HCT116 (cell line): ENCODE measurements at regions not wholly inside any gene's neighbourhood (a gene's known extent, or its start where the extent isn't known, plus 50 kb on each side); places are given as distances from the start of the nearest gene placed in this dataset.

Experiments used
- ATAC-seq: fragments of 200-7000 bp; cut with Tn5 transposase; 2 replicates; pipeline ENCODE4 v1.9.1; 2020; ENCODE audit warnings: mild to moderate bottlenecking, moderate library complexity
- BruUV-seq: library from RNA; stranded (reverse); fragments of 400-500 nt; replicated peaks from 2 replicates; lab custom pipeline; 2021; lab: Mats Ljungman, UMichigan
- CTCF ChIA-PET: fragments of 300-600 bp; sonication (Branson Sonifier 250); formaldehyde crosslinking; loops from one replicate; lab custom pipeline; 2021; ENCODE audit warnings: antibody characterized with exemption; lab: Charles Lee
- POLR2A ChIA-PET: fragments of 300-600, 350-600 bp; sonication (Branson Sonifier 250); formaldehyde crosslinking; loops from one replicate; lab custom pipeline; 2021; ENCODE audit warnings: antibody characterized with exemption; lab: Charles Lee
- RAD21 ChIA-PET, 2 experiments: fragments of 300-600 bp; sonication (Branson Sonifier 250); formaldehyde crosslinking; loops; one replicate each; lab custom pipeline; 2023; ENCODE audit warnings: low total read pairs in 2 of 2; ENCODE audit not compliant: uncharacterized antibody in 2 of 2, unreplicated experiment in 2 of 2, low non-redundant PET in 1 of 2; lab: Charles Lee
- DNase-seq: peaks from one replicate; pipeline ENCODE4 v3.0.0-alpha.2; 2010; ENCODE audit warnings: low read depth, low spot score
- H2AFZ ChIP-seq: fragments of 200-600 bp; shearing (Covaris generic), sonication (generic); 2 replicates; pipeline ENCODE4 v1.6.1; 2017; ENCODE audit warnings: low read depth, mixed run types, mixed read lengths, antibody characterized with exemption, low read length; ENCODE audit not compliant: poor library complexity, severe bottlenecking
- H3K27ac ChIP-seq: 2 replicates; pipeline ENCODE4 v1.5.1; 2012; ENCODE audit warnings: low read depth, low read length
- H3K27me3 ChIP-seq: fragments of 200-600 bp; sonication (generic); 2 replicates; pipeline ENCODE4 v1.6.1; 2016; ENCODE audit warnings: mixed run types, low read length, mixed read lengths; ENCODE audit not compliant: insufficient read depth
- H3K36me3 ChIP-seq, 2 experiments: fragments of 200-500 bp in 1 of 2; fragments of 200-600 bp in 1 of 2; sonication (Bioruptor generic) in 1 of 2; sonication (generic) in 1 of 2; 2 replicates each; pipeline versions ENCODE4 v1.5.1 to v1.6.1; 2014 to 2016; ENCODE audit warnings: low read length in 2 of 2, inconsistent platforms in 1 of 2, mixed read lengths in 1 of 2, mixed run types in 1 of 2; ENCODE audit not compliant: insufficient read depth in 2 of 2, control insufficient read depth in 1 of 2
- H3K4me1 ChIP-seq, 2 experiments: fragments of 200-600 bp in 1 of 2; sonication (generic) in 1 of 2; 2 replicates each; pipeline versions ENCODE4 v1.5.1 to v1.6.1; 2012 to 2017; ENCODE audit warnings: low read length in 2 of 2, inconsistent platforms in 1 of 2, mild to moderate bottlenecking in 1 of 2, mixed read lengths in 1 of 2, mixed run types in 1 of 2, moderate library complexity in 1 of 2; ENCODE audit not compliant: insufficient read depth in 2 of 2, control insufficient read depth in 1 of 2
- H3K4me2 ChIP-seq: fragments of 200-600 bp; sonication (generic); 2 replicates; pipeline ENCODE4 v1.6.1; 2017; ENCODE audit warnings: mixed run types, low read length, mixed read lengths
- H3K4me3 ChIP-seq, 2 experiments: fragments of 200-600 bp in 1 of 2; sonication (generic) in 1 of 2; replicated peaks in 1 of 2; 2 replicates each; pipeline ENCODE4 v1.5.1; 2011 to 2016; ENCODE audit warnings: low read length in 2 of 2, control low read depth in 1 of 2, low read depth in 1 of 2, mild to moderate bottlenecking in 1 of 2, mixed read lengths in 1 of 2, mixed run types in 1 of 2
- H3K79me2 ChIP-seq: fragments of 200-600 bp; sonication (generic); 2 replicates; pipeline ENCODE4 v1.6.1; 2017; ENCODE audit warnings: mild to moderate bottlenecking, mixed run types, low read length, moderate library complexity, mixed read lengths; ENCODE audit not compliant: insufficient read depth
- H3K9ac ChIP-seq: fragments of 200-600 bp; sonication (generic); 2 replicates; pipeline ENCODE4 v1.6.1; 2016; ENCODE audit warnings: low read length, mixed read lengths
- H3K9me2 ChIP-seq: fragments of 200-600 bp; sonication (generic), shearing (Covaris generic); 2 replicates; pipeline ENCODE4 v1.6.1; 2017; ENCODE audit warnings: mixed run types, mild to moderate bottlenecking, moderate library complexity; ENCODE audit not compliant: insufficient read depth
- H3K9me3 ChIP-seq, 2 experiments: fragments of 200-500 bp in 1 of 2; fragments of 200-600 bp in 1 of 2; sonication (Bioruptor generic) in 1 of 2; sonication (generic) in 1 of 2; 2 replicates each; pipeline ENCODE4 v1.6.1; 2014 to 2017; ENCODE audit warnings: low read length in 2 of 2, mixed read lengths in 2 of 2, inconsistent platforms in 1 of 2, low read depth in 1 of 2, mild to moderate bottlenecking in 1 of 2, mixed run types in 1 of 2, moderate library complexity in 1 of 2; ENCODE audit not compliant: control insufficient read depth in 1 of 2, insufficient read depth in 1 of 2
- H4K20me1 ChIP-seq: fragments of 200-600 bp; sonication (generic), shearing (Covaris generic); 2 replicates; pipeline ENCODE4 v1.6.1; 2017; ENCODE audit warnings: mixed run types, mild to moderate bottlenecking, moderate library complexity; ENCODE audit not compliant: insufficient read depth
- CEBPB ChIP-seq: IDR thresholded peaks from 2 replicates; pipeline ENCODE4 v1.6.1; 2012; ENCODE audit warnings: low read depth
- EGR1 ChIP-seq: IDR thresholded peaks from 2 replicates; pipeline ENCODE4 v1.6.1; 2012; ENCODE audit warnings: low read depth
- ELF1 ChIP-seq: IDR thresholded peaks from 2 replicates; pipeline ENCODE4 v1.6.1; 2012; ENCODE audit warnings: low read depth, borderline replicate concordance
- EZH2 ChIP-seq: fragments of 200-600 bp; sonication (generic); IDR thresholded peaks from 2 replicates; pipeline ENCODE4 v1.6.1; 2017; ENCODE audit warnings: antibody characterized with exemption, mixed run types
- FOSL1 ChIP-seq: IDR thresholded peaks from 2 replicates; pipeline ENCODE4 v1.6.1; 2012; ENCODE audit warnings: low read depth
- JUND ChIP-seq: IDR thresholded peaks from 2 replicates; pipeline ENCODE4 v1.6.1; 2012
- MAX ChIP-seq: IDR thresholded peaks from 2 replicates; pipeline ENCODE4 v1.6.1; 2012
- POLR2A ChIP-seq: IDR thresholded peaks from 2 replicates; pipeline ENCODE4 v1.7.0; 2011; ENCODE audit warnings: borderline replicate concordance; ENCODE audit not compliant: insufficient read depth, insufficient read length; ENCODE audit errors: extremely low read depth
- POLR2AphosphoS5 ChIP-seq: IDR thresholded peaks from 2 replicates; pipeline ENCODE4 v1.6.1; 2011; ENCODE audit warnings: mild to moderate bottlenecking, low read depth, low read length, moderate library complexity
- RAD21 ChIP-seq: IDR thresholded peaks from 2 replicates; pipeline ENCODE4 v1.6.1; 2012; ENCODE audit warnings: low read depth, mild to moderate bottlenecking
- SP1 ChIP-seq: IDR thresholded peaks from 2 replicates; pipeline ENCODE4 v1.6.1; 2012; ENCODE audit warnings: low read depth
- SRF ChIP-seq: IDR thresholded peaks from 2 replicates; pipeline ENCODE4 v1.6.1; 2012; ENCODE audit warnings: low read depth
- TCF7L2 ChIP-seq: IDR thresholded peaks from 2 replicates; pipeline ENCODE4 v1.7.0; 2011; ENCODE audit warnings: borderline replicate concordance, inconsistent platforms; ENCODE audit not compliant: insufficient read depth, insufficient read length; ENCODE audit errors: extremely low read depth
- YY1 ChIP-seq: IDR thresholded peaks from 2 replicates; pipeline ENCODE4 v1.6.1; 2011; ENCODE audit warnings: low read length, low read depth, moderate library complexity, mild to moderate bottlenecking; ENCODE audit not compliant: insufficient replicate concordance; ENCODE audit errors: extremely low read depth
- ZBTB33 ChIP-seq: IDR thresholded peaks from 2 replicates; pipeline ENCODE4 v1.6.1; 2011; ENCODE audit warnings: mild to moderate bottlenecking, low read length, moderate library complexity; ENCODE audit not compliant: insufficient replicate concordance; ENCODE audit errors: extremely low read depth
- ZFX ChIP-seq: fragments of 450-650 bp; IDR thresholded peaks from 2 replicates; pipeline ENCODE4 v1.6.1; 2017
- ZNF274 ChIP-seq: fragments of 200-500 bp; sonication (Bioruptor generic); IDR thresholded peaks from 2 replicates; pipeline ENCODE4 v1.6.1; 2014; ENCODE audit warnings: mild to moderate bottlenecking, low read depth, low read length, inconsistent platforms
- intact Hi-C: fragments of 100-400 bp; cut with micrococcal nuclease; formaldehyde crosslinking; loops from 2 replicates; pipeline ENCODE4 v1.10.0; 2022
- TF ChIP-seq, protein P1 (sequence below): IDR thresholded peaks from 2 replicates; pipeline ENCODE4 v1.6.1; 2012

- ChIA-PET CTCF (no interaction called here), RAD21 (no interaction called here), POLR2A (no interaction called here)
- Histone ChIP-seq H3K27me3 (no peaks in the 10 kb centered on the region), H3K79me2 (no peaks in the 10 kb centered on the region), H3K9me3 (no peaks in the 10 kb centered on the region), H3K36me3 (no peaks in the 10 kb centered on the region), H3K9me2 (no peaks in the 10 kb centered on the region), H3K4me1 (no peaks in the 10 kb centered on the region), H3K4me2 (no peak overlapping the region), H3K27ac (no peak overlapping the region), H4K20me1 (no peaks in the 10 kb centered on the region), H3K4me3 (no peak overlapping the region), H2AFZ (no peak overlapping the region), H3K9ac (no peak overlapping the region)
- ATAC-seq (no peak), DNase-seq (no peak)
- intact Hi-C loops, result no loop called here
- no TSS peak for BruUV-seq
- no peak for TF ChIP-seq POLR2AphosphoS5
- TF ChIP-seq JUND, result no peak
- TF ChIP-seq TCF7L2, result no peak
- no peak for TF ChIP-seq EGR1
- TF ChIP-seq POLR2A, result no peak
- no peak for TF ChIP-seq SP1
- TF ChIP-seq RAD21, result no peak
- TF ChIP-seq ZNF274, result no peak
- no peak for TF ChIP-seq CEBPB
- no peak for TF ChIP-seq MAX
- no peak for TF ChIP-seq ZFX
- no peak for TF ChIP-seq FOSL1
- TF ChIP-seq, protein P1, sequence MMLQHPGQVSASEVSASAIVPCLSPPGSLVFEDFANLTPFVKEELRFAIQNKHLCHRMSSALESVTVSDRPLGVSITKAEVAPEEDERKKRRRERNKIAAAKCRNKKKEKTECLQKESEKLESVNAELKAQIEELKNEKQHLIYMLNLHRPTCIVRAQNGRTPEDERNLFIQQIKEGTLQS, result no peak
- no peak for TF ChIP-seq EZH2
- no peak for TF ChIP-seq SRF
- no peak for TF ChIP-seq ZBTB33
- no peak for TF ChIP-seq ELF1
- TF ChIP-seq YY1, result no peak
Measured at GRCh38 chr2:51959696-51960095, 927.8 kb upstream of the NRXN1 start.
